ENCODE measurements at regions not wholly inside any gene's neighbourhood (a gene's known extent, or its start where the extent isn't known, plus 50 kb on each side); places are given as distances from the start of the nearest gene placed in this dataset.

GRCh38 chr12:75900781-75901254, 130.8 kb downstream of the PHLDA1 start:
- no peak for TF ChIP-seq CEBPB (IDR thresholded peaks at IDR 0.05)
- no peak for TF ChIP-seq CREB1 (IDR thresholded peaks at IDR 0.05; ENCODE audit: low read depth)
- TF ChIP-seq YY1 (IDR thresholded peaks at IDR 0.05; ENCODE audit: low read depth) = no peak
- no peak for TF ChIP-seq USF1 (IDR thresholded peaks at IDR 0.05)
- TF ChIP-seq EP300 (IDR thresholded peaks at IDR 0.05; ENCODE audit: borderline replicate concordance) = no peak
- TF ChIP-seq FOXM1 (IDR thresholded peaks at IDR 0.05; ENCODE audit: borderline replicate concordance, low read depth) = no peak
- no peak for TF ChIP-seq MAX (IDR thresholded peaks at IDR 0.05)
- TF ChIP-seq TAF1 (IDR thresholded peaks at IDR 0.05; ENCODE audit: low read depth) = no peak
- TF ChIP-seq REST (IDR thresholded peaks at IDR 0.05; ENCODE audit: low read depth) = no peak
- no peak for TF ChIP-seq EGR1 (IDR thresholded peaks at IDR 0.05)

GRCh38 chr12:75900226-75900625, 131.3 kb downstream of the PHLDA1 start:
- TF ChIP-seq TEAD4 (IDR thresholded peaks at IDR 0.05) (no peak), TCF12 (IDR thresholded peaks at IDR 0.05; ENCODE audit: low read depth) (no peak), NFIC (IDR thresholded peaks at IDR 0.05) (no peak), YY1 (IDR thresholded peaks at IDR 0.05; ENCODE audit: low read depth) (no peak), ZBTB7A (IDR thresholded peaks at IDR 0.05; ENCODE audit: low read depth) (no peak), CEBPB (IDR thresholded peaks at IDR 0.05) (no peak)

- TF ChIP-seq EP300 (IDR thresholded peaks at IDR 0.05; ENCODE audit: borderline replicate concordance) (no peak), CEBPB (IDR thresholded peaks at IDR 0.05) (no peak), MAX (IDR thresholded peaks at IDR 0.05) (no peak), TCF12 (IDR thresholded peaks at IDR 0.05; ENCODE audit: low read depth) (no peak), TEAD4 (IDR thresholded peaks at IDR 0.05) (no peak), ZBTB7A (IDR thresholded peaks at IDR 0.05; ENCODE audit: low read depth) (no peak), REST (IDR thresholded peaks at IDR 0.05; ENCODE audit: low read depth) (no peak), YY1 (IDR thresholded peaks at IDR 0.05; ENCODE audit: low read depth) (no peak), USF1 (IDR thresholded peaks at IDR 0.05) (no peak), EGR1 (IDR thresholded peaks at IDR 0.05) (no peak), TAF1 (IDR thresholded peaks at IDR 0.05; ENCODE audit: low read depth) (no peak), CREB1 (IDR thresholded peaks at IDR 0.05; ENCODE audit: low read depth) (no peak), FOXM1 (IDR thresholded peaks at IDR 0.05; ENCODE audit: borderline replicate concordance, low read depth) (no peak), RAD21 (IDR thresholded peaks at IDR 0.05; ENCODE audit: low read depth) (no peak)
Observed at GRCh38 chr12:75894965-75895754, 136.4 kb downstream of the PHLDA1 start.

- TF ChIP-seq TCF12 (IDR thresholded peaks at IDR 0.05; ENCODE audit: low read depth) (no peak), ZBTB7A (IDR thresholded peaks at IDR 0.05; ENCODE audit: low read depth) (no peak), NFIC (IDR thresholded peaks at IDR 0.05) (no peak), USF1 (IDR thresholded peaks at IDR 0.05) (no peak), MAX (IDR thresholded peaks at IDR 0.05) (no peak), CEBPB (IDR thresholded peaks at IDR 0.05) (no peak), CREB1 (IDR thresholded peaks at IDR 0.05; ENCODE audit: low read depth) (no peak), RAD21 (IDR thresholded peaks at IDR 0.05; ENCODE audit: low read depth) (no peak), YY1 (IDR thresholded peaks at IDR 0.05; ENCODE audit: low read depth) (no peak), FOXM1 (IDR thresholded peaks at IDR 0.05; ENCODE audit: borderline replicate concordance, low read depth) (no peak), EP300 (IDR thresholded peaks at IDR 0.05; ENCODE audit: borderline replicate concordance) (no peak)
Observed at GRCh38 chr12:75893765-75894164, 137.8 kb downstream of the PHLDA1 start.

Measured in Ishikawa (cell line).